Neuronal stem cell (in vitro differentiated cells): ENCODE measurements at regions not wholly inside any gene's neighbourhood (a gene's known extent, or its start where the extent isn't known, plus 50 kb on each side); places are given as distances from the start of the nearest gene placed in this dataset.

Source experiments
- DNase-seq: peaks from one replicate; pipeline ENCODE4 v3.0.0-alpha.2; 2013; ENCODE audit warnings: low spot score
- H2AFZ ChIP-seq: one replicate; pipeline ENCODE4 v1.6.1; 2013; ENCODE audit warnings: mild to moderate bottlenecking, low read length, inconsistent platforms
- H2AK5ac ChIP-seq: 2 replicates; pipeline ENCODE4 v1.6.1; 2013; ENCODE audit warnings: low read depth, mild to moderate bottlenecking, inconsistent platforms, low read length, moderate library complexity, mixed read lengths
- H2BK120ac ChIP-seq: 2 replicates; pipeline ENCODE4 v1.6.1; 2013; ENCODE audit warnings: low read depth, mild to moderate bottlenecking, inconsistent platforms, low read length, moderate library complexity, mixed read lengths
- H2BK12ac ChIP-seq: one replicate; pipeline ENCODE4 v1.6.1; 2013; ENCODE audit warnings: low read length, inconsistent platforms
- H2BK15ac ChIP-seq: 2 replicates; pipeline ENCODE4 v1.6.1; 2013; ENCODE audit warnings: mild to moderate bottlenecking, low read length, inconsistent platforms, mixed read lengths
- H2BK5ac ChIP-seq: one replicate; pipeline ENCODE4 v1.6.1; 2013; ENCODE audit warnings: inconsistent platforms, mild to moderate bottlenecking, low read length, moderate library complexity
- H3K14ac ChIP-seq: one replicate; pipeline ENCODE4 v1.6.1; 2013; ENCODE audit warnings: low read length, inconsistent platforms
- H3K18ac ChIP-seq: 2 replicates; pipeline ENCODE4 v1.6.1; 2013; ENCODE audit warnings: low read length, inconsistent platforms
- H3K23ac ChIP-seq: 2 replicates; pipeline ENCODE4 v1.6.1; 2013; ENCODE audit warnings: low read depth, mild to moderate bottlenecking, mixed read lengths, low read length, inconsistent platforms; ENCODE audit not compliant: poor library complexity
- H3K27ac ChIP-seq: replicated peaks from 3 replicates; pipeline ENCODE4 v1.5.1; 2013; ENCODE audit warnings: low read length, inconsistent platforms
- H3K27me3 ChIP-seq, 3 experiments: 2 replicates each; pipeline ENCODE4 v1.6.1; 2013; ENCODE audit warnings: low read length in 3 of 3, mild to moderate bottlenecking in 2 of 3, inconsistent platforms in 1 of 3, low read depth in 1 of 3, mixed read lengths in 1 of 3, moderate library complexity in 1 of 3; ENCODE audit not compliant: control insufficient read depth in 3 of 3, insufficient read depth in 3 of 3
- H3K36me3 ChIP-seq, 2 donors: replicated peaks in 1 of 2; 2 replicates each; pipeline ENCODE4 v1.6.1; 2013; ENCODE audit warnings: low read length in 2 of 2; ENCODE audit not compliant: control insufficient read depth in 2 of 2, insufficient read depth in 2 of 2
- H3K4ac ChIP-seq: 2 replicates; pipeline ENCODE4 v1.6.1; 2013; ENCODE audit warnings: inconsistent platforms, mild to moderate bottlenecking, low read length, moderate library complexity
- H3K4me1 ChIP-seq, 2 donors: 1 replicate in 1 of 2; 2 replicates in 1 of 2; pipeline ENCODE4 v1.6.1; 2013; ENCODE audit warnings: low read length in 2 of 2, low read depth in 1 of 2; ENCODE audit not compliant: control insufficient read depth in 2 of 2, insufficient read depth in 1 of 2
- H3K4me2 ChIP-seq: one replicate; pipeline ENCODE4 v1.6.1; 2013; ENCODE audit warnings: mild to moderate bottlenecking, low read length, inconsistent platforms; ENCODE audit not compliant: insufficient read depth, poor library complexity, severe bottlenecking
- H3K4me3 ChIP-seq, 2 donors: 2 replicates each; pipeline ENCODE4 v1.5.1; 2013; ENCODE audit warnings: low read length in 2 of 2, mild to moderate bottlenecking in 2 of 2, inconsistent platforms in 1 of 2, moderate library complexity in 1 of 2
- H3K79me1 ChIP-seq: one replicate; pipeline ENCODE4 v1.6.1; 2013; ENCODE audit warnings: low read depth, mild to moderate bottlenecking, inconsistent platforms, low read length, moderate library complexity
- H3K9ac ChIP-seq: one replicate; pipeline ENCODE4 v1.6.1; 2013; ENCODE audit warnings: mild to moderate bottlenecking, low read depth, low read length, inconsistent platforms; ENCODE audit not compliant: poor library complexity
- H3K9me3 ChIP-seq, 2 donors: replicated peaks in 1 of 2; 2 replicates each; pipeline versions ENCODE3 to v1.6.1; 2013; ENCODE audit warnings: low read length in 2 of 2, mild to moderate bottlenecking in 2 of 2, inconsistent platforms in 1 of 2, low read depth in 1 of 2, mixed read lengths in 1 of 2, moderate library complexity in 1 of 2; ENCODE audit not compliant: control insufficient read depth in 2 of 2, insufficient read depth in 1 of 2
- H4K8ac ChIP-seq: one replicate; pipeline ENCODE4 v1.6.1; 2013; ENCODE audit warnings: low read depth, mild to moderate bottlenecking, inconsistent platforms, low read length, moderate library complexity
- H4K91ac ChIP-seq: one replicate; pipeline ENCODE4 v1.6.1; 2013; ENCODE audit warnings: low read length, low read depth, mild to moderate bottlenecking, inconsistent platforms; ENCODE audit not compliant: poor library complexity
- WGBS, 2 donors: extraction: QIAGEN DNeasy Blood & Tissue Kit; methylation state at CpG; one replicate each; pipeline ENCODE4 v1.1.7; 2013; ENCODE audit warnings: missing lambda C conversion rate in 2 of 2, mixed read lengths in 1 of 2; ENCODE audit not compliant: insufficient read length in 2 of 2, insufficient replicate concordance in 1 of 2; ENCODE audit errors: extremely low coverage in 2 of 2; 5-methylcytosine and 5-hydroxymethylcytosine counted together

- Histone ChIP-seq H2BK12ac (no peak overlapping the region), H3K27ac (no peak overlapping the region), H3K14ac (no peak overlapping the region), H2BK15ac (no peak overlapping the region), H2BK5ac (no peak overlapping the region), H3K18ac (no peak overlapping the region), H2AFZ (no peak overlapping the region), H3K36me3 (no peaks in the 10 kb centered on the region), H3K4ac (no peak overlapping the region), H2AK5ac (no peak overlapping the region), H3K79me1 (no peaks in the 10 kb centered on the region), H3K23ac (no peak overlapping the region), H3K9me3 (no peaks in the 10 kb centered on the region), H3K9ac (no peak overlapping the region), H3K27me3 (no peaks in the 10 kb centered on the region), H4K91ac (no peak overlapping the region), H3K4me1 (no peaks in the 10 kb centered on the region), H4K8ac (no peak overlapping the region), H3K4me3 (no peak overlapping the region), H2BK120ac (no peak overlapping the region), H3K4me2 (no peak overlapping the region)
- WGBS, 2 donors: no CpG with 5 or more reads among the region's 2 CpGs
- DNase-seq: no peak
These were observed 288.5 kb upstream of the POT1 start for GRCh38 chr7:125218076-125218475.

- no peak overlapping the region for H2BK12ac ChIP-seq
- no peak overlapping the region for H3K23ac ChIP-seq
- DNase-seq: no peak
- H4K91ac ChIP-seq: no peak overlapping the region
- no peak overlapping the region for H3K4me3 ChIP-seq
- no peak overlapping the region for H2BK120ac ChIP-seq
- H3K27me3 ChIP-seq: no peaks in the 10 kb centered on the region
- H3K9me3 ChIP-seq: no peaks in the 10 kb centered on the region
- no peak overlapping the region for H3K27ac ChIP-seq
- H3K79me1 ChIP-seq: no peaks in the 10 kb centered on the region
- no peak overlapping the region for H3K18ac ChIP-seq
- no peak overlapping the region for H3K9ac ChIP-seq
- no peaks in the 10 kb centered on the region for H3K4me1 ChIP-seq
- H3K36me3 ChIP-seq: no peaks in the 10 kb centered on the region
- no peak overlapping the region for H2AK5ac ChIP-seq
- H3K14ac ChIP-seq: no peak overlapping the region
- H4K8ac ChIP-seq: no peak overlapping the region
- H3K4ac ChIP-seq: no peak overlapping the region
- WGBS, 2 donors: no CpG with 5 or more reads among the region's 4 CpGs
- no peak overlapping the region for H2BK5ac ChIP-seq
- no peak overlapping the region for H3K4me2 ChIP-seq
- H2BK15ac ChIP-seq: no peak overlapping the region
- H2AFZ ChIP-seq: no peak overlapping the region
These were observed 271.4 kb upstream of the POT1 start for GRCh38 chr7:125201002-125201401.

- H2BK120ac ChIP-seq: no peak overlapping the region
- no peak overlapping the region for H4K91ac ChIP-seq
- H3K18ac ChIP-seq: no peak overlapping the region
- H3K36me3 ChIP-seq: no peaks in the 10 kb centered on the region
- H2BK12ac ChIP-seq: no peak overlapping the region
- peaks cover 0 to 5% of the 10 kb centered on the region in 2 donors for H3K4me1 ChIP-seq
- H3K4me2 ChIP-seq: no peak overlapping the region
- no peak overlapping the region for H3K4ac ChIP-seq
- H2AK5ac ChIP-seq: no peak overlapping the region
- H3K4me3 ChIP-seq: no peak overlapping the region
- H3K27me3 ChIP-seq: no peaks in the 10 kb centered on the region
- no peak overlapping the region for H3K23ac ChIP-seq
- no CpG with 5 or more reads among the region's 6 CpGs for WGBS, 2 donors
- no peak overlapping the region for H2BK15ac ChIP-seq
- H3K14ac ChIP-seq: no peak overlapping the region
- no peak overlapping the region for H3K9ac ChIP-seq
- no peak overlapping the region for H2BK5ac ChIP-seq
- H4K8ac ChIP-seq: no peak overlapping the region
- DNase-seq: no peak
- H3K9me3 ChIP-seq: no peaks in the 10 kb centered on the region
- no peak overlapping the region for H3K27ac ChIP-seq
- H2AFZ ChIP-seq: no peak overlapping the region
- no peaks in the 10 kb centered on the region for H3K79me1 ChIP-seq
These were observed 268.2 kb upstream of the POT1 start for GRCh38 chr7:125197731-125198393.

GRCh38 chr7:125195156-125195555, 265.5 kb upstream of the POT1 start:
- H3K18ac ChIP-seq: no peak overlapping the region
- WGBS, 2 donors: no CpG with 5 or more reads among the region's 1 CpG
- H3K9me3 ChIP-seq: no peaks in the 10 kb centered on the region
- H3K36me3 ChIP-seq: no peaks in the 10 kb centered on the region
- H3K27ac ChIP-seq: no peak overlapping the region
- H3K79me1 ChIP-seq: no peaks in the 10 kb centered on the region
- no peak overlapping the region for H4K8ac ChIP-seq
- H3K4me3 ChIP-seq: no peak overlapping the region
- H3K14ac ChIP-seq: no peak overlapping the region
- H3K4ac ChIP-seq: no peak overlapping the region
- H2AK5ac ChIP-seq: no peak overlapping the region
- H2BK120ac ChIP-seq: no peak overlapping the region
- H3K4me1 ChIP-seq: peaks cover 0 to 5% of the 10 kb centered on the region in 2 donors
- H3K27me3 ChIP-seq: no peaks in the 10 kb centered on the region
- no peak overlapping the region for H2BK12ac ChIP-seq
- H3K4me2 ChIP-seq: no peak overlapping the region
- no peak overlapping the region for H2BK15ac ChIP-seq
- no peak overlapping the region for H2AFZ ChIP-seq
- no peak overlapping the region for H2BK5ac ChIP-seq
- no peak for DNase-seq
- H3K23ac ChIP-seq: no peak overlapping the region
- no peak overlapping the region for H4K91ac ChIP-seq
- H3K9ac ChIP-seq: no peak overlapping the region
